ENCODE measurements at regions not wholly inside any gene's neighbourhood (a gene's known extent, or its start where the extent isn't known, plus 50 kb on each side); places are given as distances from the start of the nearest gene placed in this dataset.
A peak's percentile ranks its signal among the peaks of the same experiment; 100 is the strongest.

GRCh38 chr9:16202221-16202620 is 649.4 kb downstream of the CCDC171 start:
- Histone ChIP-seq H2AFZ (no peak overlapping the region), H3K9me3 (ENCODE audit: insufficient read depth, low read depth) (no peaks in the 10 kb centered on the region), H3K79me2 (ENCODE audit: low read depth) (no peaks in the 10 kb centered on the region), H3K4me3 (no peak overlapping the region), H3K4me1 (replicated peaks; ENCODE audit: insufficient read depth) (no peaks in the 10 kb centered on the region; the same call in 1 of the 2 replicates), H3F3A (ENCODE audit: insufficient read depth, low read depth) (no peaks in the 10 kb centered on the region), H3K36me3 (ENCODE audit: low read depth) (no peaks in the 10 kb centered on the region), H3K27ac (no peak overlapping the region), H3K4me2 (no peak overlapping the region), H4K20me1 (ENCODE audit: insufficient read depth) (no peaks in the 10 kb centered on the region), H3K27me3 (ENCODE audit: insufficient read depth, low read depth) (no peaks in the 10 kb centered on the region), H3K9me2 (ENCODE audit: insufficient read depth) (no peaks in the 10 kb centered on the region)
- no peak for TF ChIP-seq EZH2 (IDR thresholded peaks at IDR 0.05; ENCODE audit: low read depth)
- no peak for TF ChIP-seq CTCF (conservative IDR thresholded peaks at IDR 0.05)
- no peak for DNase-seq
- intact Hi-C loops (cut with micrococcal nuclease; ENCODE audit: unreplicated experiment), result no loop called here
- CTCF ChIA-PET, result no interaction called here
- BruUV-seq (replicated peaks), result no TSS peak
- POLR2A ChIA-PET (ENCODE audit: unreplicated experiment), result no interaction called here

- H3K27ac ChIP-seq, result no peak overlapping the region
- H3K4me3 ChIP-seq, result no peak overlapping the region
- TF ChIP-seq EZH2 (IDR thresholded peaks at IDR 0.05; ENCODE audit: low read depth) (no peak), CTCF (conservative IDR thresholded peaks at IDR 0.05) (no peak)
- peak; percentile 39 to 49 for DNase-seq
- H3K9me2 ChIP-seq (ENCODE audit: insufficient read depth), result no peaks in the 10 kb centered on the region
- H4K20me1 ChIP-seq (ENCODE audit: insufficient read depth), result no peaks in the 10 kb centered on the region
- ChIA-PET CTCF (no interaction called here), POLR2A (ENCODE audit: unreplicated experiment) (interaction anchor here (0.6 kb wide), 1 partner anchor 523 kb away, joined by 13 read pairs; no protein-coding TSS in a partner anchor)
- no peaks in the 10 kb centered on the region for H3K9me3 ChIP-seq (ENCODE audit: insufficient read depth, low read depth)
- no peaks in the 10 kb centered on the region for H3K79me2 ChIP-seq (ENCODE audit: low read depth)
- no peaks in the 10 kb centered on the region for H3F3A ChIP-seq (ENCODE audit: insufficient read depth, low read depth)
- intact Hi-C loops (cut with micrococcal nuclease; ENCODE audit: unreplicated experiment), result no loop called here
- no peak overlapping the region; the same call in 1 of the 2 replicates for H3K4me2 ChIP-seq
- no peaks in the 10 kb centered on the region for H3K36me3 ChIP-seq (ENCODE audit: low read depth)
- no peaks in the 10 kb centered on the region for H3K27me3 ChIP-seq (ENCODE audit: insufficient read depth, low read depth)
- H3K4me1 ChIP-seq (replicated peaks; ENCODE audit: insufficient read depth), result no peaks in the 10 kb centered on the region; the same call in 1 of the 2 replicates
- H2AFZ ChIP-seq, result no peak overlapping the region
- no TSS peak for BruUV-seq (replicated peaks)
These were observed 650.3 kb downstream of the CCDC171 start for GRCh38 chr9:16202914-16203728.

- intact Hi-C loops (cut with micrococcal nuclease; ENCODE audit: unreplicated experiment), result no loop called here
- Histone ChIP-seq H3K4me2 (no peak overlapping the region), H3K4me1 (replicated peaks; ENCODE audit: insufficient read depth) (no peaks in the 10 kb centered on the region; the same call in 1 of the 2 replicates), H3K27ac (no peak overlapping the region), H3K36me3 (ENCODE audit: low read depth) (no peaks in the 10 kb centered on the region), H3K9me3 (ENCODE audit: insufficient read depth, low read depth) (no peaks in the 10 kb centered on the region), H3K9me2 (ENCODE audit: insufficient read depth) (no peaks in the 10 kb centered on the region), H3K79me2 (ENCODE audit: low read depth) (no peaks in the 10 kb centered on the region), H2AFZ (no peak overlapping the region), H3K27me3 (ENCODE audit: insufficient read depth, low read depth) (no peaks in the 10 kb centered on the region), H3K4me3 (no peak overlapping the region), H3F3A (ENCODE audit: insufficient read depth, low read depth) (no peaks in the 10 kb centered on the region), H4K20me1 (ENCODE audit: insufficient read depth) (no peaks in the 10 kb centered on the region)
- no peak for DNase-seq
- no peak for TF ChIP-seq CTCF (conservative IDR thresholded peaks at IDR 0.05)
- TF ChIP-seq EZH2 (IDR thresholded peaks at IDR 0.05; ENCODE audit: low read depth), result no peak
- ChIA-PET POLR2A (ENCODE audit: unreplicated experiment) (no interaction called here), CTCF (no interaction called here)
- no TSS peak for BruUV-seq (replicated peaks)
These were observed 651.1 kb downstream of the CCDC171 start for GRCh38 chr9:16203729-16204573.
